ENCODE measurements at regions not wholly inside any gene's neighbourhood (a gene's known extent, or its start where the extent isn't known, plus 50 kb on each side); places are given as distances from the start of the nearest gene placed in this dataset.
"Not testable (repeated sequence)": the region's sequence is repeated elsewhere in the genome, so short reads cannot be mapped to it uniquely, and the experiment has no call there.

- no peak overlapping the region for H3K4me3 ChIP-seq (ENCODE audit: low read depth, low read length)
- no peak for DNase-seq (ENCODE audit: low read depth)
- TF ChIP-seq CTCF (IDR thresholded peaks at IDR 0.05; ENCODE audit: low read depth, low read length) (no peak), MYC (IDR thresholded peaks at IDR 0.05; ENCODE audit: low read depth, low read length) (no peak), MAX (IDR thresholded peaks at IDR 0.05; ENCODE audit: low read depth, low read length) (no peak), POLR2A (IDR thresholded peaks at IDR 0.05; ENCODE audit: extremely low read depth, insufficient read length) (no peak)
Observed at GRCh38 chr9:65430221-65430620, 145.2 kb upstream of the FOXD4L5 start.

- not testable (repeated sequence) for H3K4me3 ChIP-seq (ENCODE audit: low read depth, low read length); DNase-seq (ENCODE audit: low read depth)
Observed at GRCh38 chr9:65427361-65427760, 142.4 kb upstream of the FOXD4L5 start.

- DNase-seq (ENCODE audit: low read depth); H3K4me3 ChIP-seq (ENCODE audit: low read depth, low read length): not testable (repeated sequence)
Observed at GRCh38 chr9:65426813-65427212, 141.8 kb upstream of the FOXD4L5 start.

- DNase-seq (ENCODE audit: low read depth), result no peak
- H3K4me3 ChIP-seq (ENCODE audit: low read depth, low read length), result no peak overlapping the region
- no peak for TF ChIP-seq MYC (IDR thresholded peaks at IDR 0.05; ENCODE audit: low read depth, low read length)
Observed at GRCh38 chr9:65426231-65426630, 141.2 kb upstream of the FOXD4L5 start.

GRCh38 chr9:65425183-65425582 is 140.2 kb upstream of the FOXD4L5 start:
- not testable (repeated sequence) for H3K4me3 ChIP-seq (ENCODE audit: low read depth, low read length); DNase-seq (ENCODE audit: low read depth)

- H3K4me3 ChIP-seq (ENCODE audit: low read depth, low read length), result not testable (repeated sequence)
- peak; percentile 11 for DNase-seq (ENCODE audit: low read depth)
Observed at GRCh38 chr9:65424437-65424984, 139.5 kb upstream of the FOXD4L5 start.

GRCh38 chr9:65423691-65424436 is 138.9 kb upstream of the FOXD4L5 start:
- not testable (repeated sequence) for H3K4me3 ChIP-seq (ENCODE audit: low read depth, low read length); DNase-seq (ENCODE audit: low read depth)

- DNase-seq (ENCODE audit: low read depth); H3K4me3 ChIP-seq (ENCODE audit: low read depth, low read length): not testable (repeated sequence)
Observed at GRCh38 chr9:65422966-65423690, 138.1 kb upstream of the FOXD4L5 start.

- not testable (repeated sequence) for H3K4me3 ChIP-seq (ENCODE audit: low read depth, low read length); DNase-seq (ENCODE audit: low read depth)
Observed at GRCh38 chr9:65421486-65421885, 136.5 kb upstream of the FOXD4L5 start.

GRCh38 chr9:65420771-65421170 is 135.8 kb upstream of the FOXD4L5 start:
- DNase-seq (ENCODE audit: low read depth), result no peak
- TF ChIP-seq MYC (IDR thresholded peaks at IDR 0.05; ENCODE audit: low read depth, low read length), result no peak
- no peak for TF ChIP-seq CTCF (IDR thresholded peaks at IDR 0.05; ENCODE audit: low read depth, low read length)
- TF ChIP-seq POLR2A (IDR thresholded peaks at IDR 0.05; ENCODE audit: extremely low read depth, insufficient read length), result no peak
- no peak overlapping the region for H3K4me3 ChIP-seq (ENCODE audit: low read depth, low read length)

GRCh38 chr9:65418966-65419365 is 134.0 kb upstream of the FOXD4L5 start:
- DNase-seq (ENCODE audit: low read depth); H3K4me3 ChIP-seq (ENCODE audit: low read depth, low read length): not testable (repeated sequence)

- H3K4me3 ChIP-seq (ENCODE audit: low read depth, low read length); DNase-seq (ENCODE audit: low read depth): not testable (repeated sequence)
Observed at GRCh38 chr9:65416948-65417347, 131.9 kb upstream of the FOXD4L5 start.

GRCh38 chr9:65414249-65414648 is 129.2 kb upstream of the FOXD4L5 start:
- H3K4me3 ChIP-seq (ENCODE audit: low read depth, low read length); DNase-seq (ENCODE audit: low read depth): not testable (repeated sequence)

- H3K4me3 ChIP-seq (ENCODE audit: low read depth, low read length); DNase-seq (ENCODE audit: low read depth): not testable (repeated sequence)
Observed at GRCh38 chr9:65413371-65413770, 128.4 kb upstream of the FOXD4L5 start.

All from NB4 (cell line).